ENCODE measurements at regions not wholly inside any gene's neighbourhood (a gene's known extent, or its start where the extent isn't known, plus 50 kb on each side); places are given as distances from the start of the nearest gene placed in this dataset.

GRCh38 chr5:120367896-120368634 is 96.0 kb upstream of the PRR16 start:
- no peak for TF ChIP-seq CTCF (conservative IDR thresholded peaks at IDR 0.05)
- TF ChIP-seq ZFX (IDR thresholded peaks at IDR 0.05), result no peak
- H3K27ac ChIP-seq, result no peak overlapping the region

- TF ChIP-seq ZFX (IDR thresholded peaks at IDR 0.05) (no peak), CTCF (conservative IDR thresholded peaks at IDR 0.05) (no peak)
- H3K27ac ChIP-seq, result no peak overlapping the region
These were observed 95.0 kb upstream of the PRR16 start for GRCh38 chr5:120368923-120369715.

GRCh38 chr5:120372899-120373298 is 91.2 kb upstream of the PRR16 start:
- no peak for TF ChIP-seq ZFX (IDR thresholded peaks at IDR 0.05)
- TF ChIP-seq CTCF (conservative IDR thresholded peaks at IDR 0.05), result no peak
- no peak overlapping the region for H3K27ac ChIP-seq

- TF ChIP-seq CTCF (conservative IDR thresholded peaks at IDR 0.05) (no peak), ZFX (IDR thresholded peaks at IDR 0.05) (no peak)
- H3K27ac ChIP-seq, result no peak overlapping the region
These were observed 88.9 kb upstream of the PRR16 start for GRCh38 chr5:120375248-120375647.

GRCh38 chr5:120380644-120381043 is 83.5 kb upstream of the PRR16 start:
- TF ChIP-seq CTCF (conservative IDR thresholded peaks at IDR 0.05) (no peak), ZFX (IDR thresholded peaks at IDR 0.05) (no peak)

GRCh38 chr5:120382833-120383232 is 81.3 kb upstream of the PRR16 start:
- TF ChIP-seq CTCF (conservative IDR thresholded peaks at IDR 0.05), result no peak
- TF ChIP-seq ZFX (IDR thresholded peaks at IDR 0.05), result no peak
- no peak overlapping the region for H3K27ac ChIP-seq

More at GRCh38 chr5:120380644-120381043, 83.5 kb upstream of the PRR16 start:
- H3K27ac ChIP-seq, result no peak overlapping the region

- no peak overlapping the region for H3K27ac ChIP-seq
- TF ChIP-seq CTCF (conservative IDR thresholded peaks at IDR 0.05) (no peak), ZFX (IDR thresholded peaks at IDR 0.05) (no peak)
These were observed 77.1 kb upstream of the PRR16 start for GRCh38 chr5:120386981-120387380.

All from C4-2B (cell line).